H1 (cell line): ENCODE measurements at regions not wholly inside any gene's neighbourhood (a gene's known extent, or its start where the extent isn't known, plus 50 kb on each side); places are given as distances from the start of the nearest gene placed in this dataset.

ENCODE experiments used
- CTCF ChIA-PET: fragments of 300-600 bp; sonication (Branson Sonifier 250); formaldehyde crosslinking; loops from one replicate; lab custom pipeline; 2021; ENCODE audit not compliant: partially characterized antibody; lab: Charles Lee
- POLR2A ChIA-PET: fragments of 300-600 bp; sonication (Branson Sonifier 250); formaldehyde crosslinking; loops from one replicate; lab custom pipeline; 2021; ENCODE audit warnings: inconsistent platforms; ENCODE audit not compliant: partially characterized antibody; lab: Charles Lee
- DNase-seq, 2 experiments: peaks; one replicate each; pipeline versions ENCODE4 v3.0.0 to v3.0.0-alpha.2; 2010 to 2022; ENCODE audit warnings: low spot score in 2 of 2, low read depth in 1 of 2, mixed read lengths in 1 of 2
- FAIRE-seq: peaks from 2 replicates; lab custom pipeline; 2011; peaks lifted over from hg19 to GRCh38; lab: Jason Lieb, UNC
- H2AFZ ChIP-seq: 2 replicates; pipeline ENCODE4 v1.8.1; 2012; ENCODE audit warnings: low read length, inconsistent platforms
- H2AK5ac ChIP-seq: 2 replicates; pipeline ENCODE4 v1.6.1; 2013; ENCODE audit warnings: low read depth, low read length
- H2BK120ac ChIP-seq: replicated peaks from 2 replicates; pipeline ENCODE3; 2013; ENCODE audit warnings: low read depth, low read length, inconsistent platforms
- H2BK12ac ChIP-seq: 2 replicates; pipeline ENCODE4 v1.6.1; 2013; ENCODE audit warnings: low read depth, low read length
- H2BK15ac ChIP-seq: 2 replicates; pipeline ENCODE4 v1.6.1; 2013; ENCODE audit warnings: low read length
- H2BK20ac ChIP-seq: 2 replicates; pipeline ENCODE4 v1.6.1; 2013; ENCODE audit warnings: low read length
- H2BK5ac ChIP-seq: 2 replicates; pipeline ENCODE4 v1.6.1; 2013; ENCODE audit warnings: low read depth, low read length
- H3K14ac ChIP-seq: 2 replicates; pipeline ENCODE4 v1.6.1; 2013; ENCODE audit warnings: inconsistent platforms; ENCODE audit not compliant: insufficient read length
- H3K18ac ChIP-seq: 2 replicates; pipeline ENCODE4 v1.6.1; 2013; ENCODE audit warnings: low read length; ENCODE audit errors: extremely low read depth
- H3K23ac ChIP-seq: 2 replicates; pipeline ENCODE4 v1.6.1; 2013; ENCODE audit warnings: inconsistent platforms; ENCODE audit not compliant: insufficient read length
- H3K23me2 ChIP-seq: 2 replicates; pipeline ENCODE4 v1.6.1; 2013; ENCODE audit warnings: low read depth, low read length
- H3K27ac ChIP-seq: 2 replicates; pipeline ENCODE4 v1.6.1; 2011; ENCODE audit warnings: low read depth, low read length, inconsistent platforms
- H3K27me3 ChIP-seq, 4 experiments: replicated peaks in 1 of 4; 1 replicate in 1 of 4; 2 replicates in 3 of 4; pipeline versions ENCODE4 v1.6.1 to v1.8.1; 2011 to 2013; ENCODE audit warnings: low read length in 3 of 4, mild to moderate bottlenecking in 3 of 4, inconsistent platforms in 2 of 4, mixed read lengths in 2 of 4, moderate library complexity in 1 of 4; ENCODE audit not compliant: control insufficient read depth in 3 of 4, insufficient read depth in 3 of 4; ENCODE audit errors: extremely low read depth in 1 of 4
- H3K36me3 ChIP-seq, 4 experiments: 2 replicates each; pipeline versions ENCODE4 v1.6.1 to v1.8.1; 2011 to 2013; ENCODE audit warnings: mild to moderate bottlenecking in 4 of 4, low read length in 3 of 4, moderate library complexity in 2 of 4, control low read depth in 1 of 4, inconsistent platforms in 1 of 4; ENCODE audit not compliant: insufficient read depth in 4 of 4, control insufficient read depth in 2 of 4
- H3K4ac ChIP-seq: replicated peaks from 2 replicates; pipeline ENCODE3; 2013; ENCODE audit warnings: low read length, low read depth, mixed read lengths, inconsistent platforms; ENCODE audit not compliant: insufficient read length
- H3K4me1 ChIP-seq, 4 experiments: replicated peaks in 1 of 4; 1 replicate in 1 of 4; 2 replicates in 3 of 4; pipeline versions ENCODE4 v1.6.1 to v1.8.1; 2011 to 2013; ENCODE audit warnings: low read length in 3 of 4, inconsistent platforms in 2 of 4, mixed read lengths in 1 of 4; ENCODE audit not compliant: insufficient read depth in 4 of 4, control insufficient read depth in 3 of 4
- H3K4me2 ChIP-seq, 2 experiments: 2 replicates each; pipeline versions ENCODE4 v1.6.1 to v1.8.1; 2011 to 2013; ENCODE audit warnings: low read depth in 2 of 2, low read length in 2 of 2, control low read depth in 1 of 2, inconsistent platforms in 1 of 2, mild to moderate bottlenecking in 1 of 2; ENCODE audit not compliant: insufficient read depth in 1 of 2
- H3K4me3 ChIP-seq, 4 experiments: fragments of 200-600, 300-600 bp in 1 of 4; sonication (generic), shearing (Covaris generic), sonication (Bioruptor Twin) in 1 of 4; 2 replicates each; pipeline versions ENCODE4 v1.5.1 to v1.8.1; 2011 to 2016; ENCODE audit warnings: low read length in 4 of 4, low read depth in 3 of 4, control low read depth in 2 of 4, inconsistent platforms in 2 of 4, mild to moderate bottlenecking in 2 of 4, mixed read lengths in 1 of 4, moderate library complexity in 1 of 4; ENCODE audit not compliant: insufficient read depth in 2 of 4; ENCODE audit errors: extremely low read depth in 1 of 4
- H3K56ac ChIP-seq: replicated peaks from 2 replicates; pipeline ENCODE3; 2013; ENCODE audit warnings: low read depth, mild to moderate bottlenecking, mixed read lengths, low read length, inconsistent platforms; ENCODE audit not compliant: insufficient read length
- H3K79me1 ChIP-seq: 2 replicates; pipeline ENCODE4 v1.6.1; 2013; ENCODE audit warnings: low read depth, low read length, control low read depth
- H3K79me2 ChIP-seq, 2 experiments: 2 replicates each; pipeline versions ENCODE4 v1.6.1 to v1.8.1; 2012 to 2013; ENCODE audit warnings: low read length in 2 of 2, mild to moderate bottlenecking in 2 of 2, inconsistent platforms in 1 of 2; ENCODE audit not compliant: insufficient read depth in 2 of 2, control insufficient read depth in 1 of 2
- H3K9ac ChIP-seq, 4 experiments: replicated peaks in 1 of 4; 1 replicate in 1 of 4; 2 replicates in 3 of 4; pipeline versions ENCODE4 v1.6.1 to v1.8.1; 2011 to 2013; ENCODE audit warnings: low read depth in 3 of 4, low read length in 3 of 4, control low read depth in 2 of 4, mild to moderate bottlenecking in 2 of 4, moderate library complexity in 2 of 4, inconsistent platforms in 1 of 4; ENCODE audit errors: extremely low read depth in 1 of 4
- H3K9me3 ChIP-seq, 2 experiments: 2 replicates each; pipeline versions ENCODE4 v1.6.1 to v1.8.1; 2012 to 2013; ENCODE audit warnings: mild to moderate bottlenecking in 2 of 2, moderate library complexity in 2 of 2, control low read depth in 1 of 2, inconsistent platforms in 1 of 2, low read depth in 1 of 2, low read length in 1 of 2, mixed read lengths in 1 of 2; ENCODE audit not compliant: insufficient read depth in 2 of 2
- H4K20me1 ChIP-seq, 2 experiments: replicated peaks in 1 of 2; 2 replicates each; pipeline versions ENCODE3 to v1.8.1; 2011 to 2013; ENCODE audit warnings: inconsistent platforms in 2 of 2, low read length in 2 of 2, mild to moderate bottlenecking in 1 of 2; ENCODE audit not compliant: insufficient read depth in 2 of 2, control insufficient read depth in 1 of 2
- H4K5ac ChIP-seq: 2 replicates; pipeline ENCODE4 v1.6.1; 2013; ENCODE audit warnings: low read length, low read depth, mixed read lengths, inconsistent platforms; ENCODE audit not compliant: insufficient read length
- H4K8ac ChIP-seq: 2 replicates; pipeline ENCODE4 v1.8.0; 2013; ENCODE audit warnings: mild to moderate bottlenecking, moderate library complexity, low read length, inconsistent platforms; ENCODE audit not compliant: insufficient read depth; ENCODE audit errors: extremely low read depth
- H4K91ac ChIP-seq: replicated peaks from 2 replicates; pipeline ENCODE3; 2013; ENCODE audit warnings: low read length, mixed read lengths, inconsistent platforms; ENCODE audit not compliant: insufficient read length
- CHD1 ChIP-seq: IDR thresholded peaks from 2 replicates; pipeline ENCODE4 v1.6.1; 2012; ENCODE audit warnings: low read depth, low read length, improper control_type of control experiment
- EGR1 ChIP-seq: IDR thresholded peaks from 2 replicates; pipeline ENCODE4 v1.6.1; 2011; ENCODE audit warnings: low read depth, low read length, borderline replicate concordance
- HDAC2 ChIP-seq, 2 experiments: fragments of 300-600 bp in 1 of 2; sonication (generic) in 1 of 2; IDR thresholded peaks; 2 replicates each; pipeline ENCODE4 v1.6.1; 2011 to 2012; ENCODE audit warnings: low read depth in 2 of 2, low read length in 2 of 2, mild to moderate bottlenecking in 2 of 2, moderate library complexity in 2 of 2, borderline replicate concordance in 1 of 2, inconsistent platforms in 1 of 2
- SIN3A ChIP-seq, 2 experiments: IDR thresholded peaks in 1 of 2; conservative IDR thresholded peaks in 1 of 2; 2 replicates each; pipeline ENCODE4 v1.6.1; 2011 to 2012; ENCODE audit warnings: low read length in 2 of 2, improper control_type of control experiment in 1 of 2, low read depth in 1 of 2, mild to moderate bottlenecking in 1 of 2
- WGBS, 2 experiments: shearing (Covaris generic) in 1 of 2; methylation state at CpG; one replicate each; pipeline versions ENCODE4 v1.1.6 to v1.1.7; 2013 to 2015; ENCODE audit warnings: low lambda C conversion rate in 2 of 2, mixed read lengths in 2 of 2, inconsistent platforms in 1 of 2, low coverage in 1 of 2, missing lambda C conversion rate in 1 of 2; ENCODE audit not compliant: insufficient replicate concordance in 2 of 2, insufficient coverage in 1 of 2, insufficient read length in 1 of 2; ENCODE audit errors: extremely low coverage in 1 of 2, missing lambda C conversion rate in 1 of 2; 5-methylcytosine and 5-hydroxymethylcytosine counted together

DNA sequence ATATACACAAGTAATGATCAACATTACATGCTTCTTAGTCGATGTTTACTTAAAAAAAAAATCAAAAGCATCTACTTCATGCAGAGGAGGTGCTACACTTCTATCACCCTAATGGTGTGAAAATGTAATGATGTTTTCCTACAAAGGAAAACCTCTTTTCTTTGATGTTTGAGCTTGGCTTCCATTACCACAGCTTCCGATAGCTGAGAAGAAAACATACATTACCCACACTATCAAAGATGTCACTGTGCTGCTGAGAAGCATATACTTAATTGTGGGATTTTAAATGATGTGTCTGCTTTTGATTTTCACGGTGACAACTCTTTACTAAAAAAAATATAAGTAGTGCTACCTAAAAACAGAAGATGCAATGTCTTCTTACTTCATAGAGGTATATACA lies 200.2 kb upstream of the PHF14 start:
- Histone ChIP-seq H3K27me3 (no peaks in the 10 kb centered on the region), H3K56ac (no peak overlapping the region), H3K4me2 (no peak overlapping the region), H2BK5ac (no peak overlapping the region), H3K4me3 (no peak overlapping the region)
- no peak for FAIRE-seq
- 92% methylated on average over 3 of the region's 3 CpGs; no CpG with 5 or more reads in 1 of the 2 experiments for WGBS, 2 experiments
- TF ChIP-seq SIN3A (conservative IDR thresholded peaks at IDR 0.05 in 1 of 2, IDR thresholded peaks at IDR 0.05 in 1 of 2; ENCODE audit: low read depth in 1 of 2, low read length in 2 of 2) (no peak), HDAC2 (IDR thresholded peaks at IDR 0.05; ENCODE audit: borderline replicate concordance in 1 of 2, low read depth in 2 of 2, low read length in 2 of 2) (no peak), EGR1 (no peak), CHD1 (no peak)
- TF ChIP-seq, all 59 proteins: peak for 0
- DNase-seq = no peak
- no peak overlapping the region for H3K18ac ChIP-seq
- no peak overlapping the region for H3K27ac ChIP-seq
- no peak overlapping the region for H2BK12ac ChIP-seq
- CTCF ChIA-PET = no interaction called here
- no peaks in the 10 kb centered on the region for H3K79me2 ChIP-seq
- POLR2A ChIA-PET = no interaction called here
- no peak overlapping the region for H2BK20ac ChIP-seq
- H4K5ac ChIP-seq = no peak overlapping the region
- no peaks in the 10 kb centered on the region for H4K20me1 ChIP-seq
- H4K91ac ChIP-seq = no peak overlapping the region
- no peak overlapping the region for H2AFZ ChIP-seq
- no peak overlapping the region for H3K4ac ChIP-seq
- H3K14ac ChIP-seq = no peak overlapping the region
- no peak overlapping the region for H2AK5ac ChIP-seq
- no peaks in the 10 kb centered on the region for H3K79me1 ChIP-seq
- H3K4me1 ChIP-seq = no peaks in the 10 kb centered on the region; a peak in 1 of 7 replicates
- H3K9me3 ChIP-seq = no peaks in the 10 kb centered on the region
- no peak overlapping the region for H2BK120ac ChIP-seq
- H2BK15ac ChIP-seq = no peak overlapping the region
- no peaks in the 10 kb centered on the region for H3K36me3 ChIP-seq
- H3K23ac ChIP-seq = no peak overlapping the region
- H3K9ac ChIP-seq = no peak overlapping the region
- no peaks in the 10 kb centered on the region for H3K23me2 ChIP-seq
- no peak overlapping the region for H4K8ac ChIP-seq
